ENCODE measurements at regions not wholly inside any gene's neighbourhood (a gene's known extent, or its start where the extent isn't known, plus 50 kb on each side); places are given as distances from the start of the nearest gene placed in this dataset.

DNA sequence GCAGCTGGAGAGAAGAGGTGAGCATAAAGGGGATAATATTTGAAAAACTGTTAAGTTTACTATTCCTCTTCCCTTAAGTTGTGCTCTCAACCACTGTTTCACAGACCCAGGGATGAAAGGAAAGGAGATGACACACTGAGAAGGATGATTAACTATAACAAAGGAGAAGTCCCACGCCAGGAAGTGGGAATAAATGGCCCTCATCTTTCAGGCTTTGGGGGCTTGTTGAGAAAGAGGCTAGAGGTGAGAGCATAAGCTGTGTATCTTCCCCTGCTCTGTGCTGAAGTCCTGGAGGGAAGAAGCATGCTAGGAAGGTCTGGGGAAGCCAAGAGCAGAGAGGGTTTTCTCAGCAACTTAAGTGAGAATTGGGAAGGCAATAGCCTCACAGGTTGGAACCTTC is 399.1 kb upstream of the ATP5MC3 start:
- ChIA-PET POLR2A (no interaction called here), CTCF (no interaction called here)
- no peak for DNase-seq (ENCODE audit: low read depth, low spot score)
- no peak overlapping the region for H3K4me3 ChIP-seq (ENCODE audit: low read depth, low read length)
- TF ChIP-seq, protein P1, sequence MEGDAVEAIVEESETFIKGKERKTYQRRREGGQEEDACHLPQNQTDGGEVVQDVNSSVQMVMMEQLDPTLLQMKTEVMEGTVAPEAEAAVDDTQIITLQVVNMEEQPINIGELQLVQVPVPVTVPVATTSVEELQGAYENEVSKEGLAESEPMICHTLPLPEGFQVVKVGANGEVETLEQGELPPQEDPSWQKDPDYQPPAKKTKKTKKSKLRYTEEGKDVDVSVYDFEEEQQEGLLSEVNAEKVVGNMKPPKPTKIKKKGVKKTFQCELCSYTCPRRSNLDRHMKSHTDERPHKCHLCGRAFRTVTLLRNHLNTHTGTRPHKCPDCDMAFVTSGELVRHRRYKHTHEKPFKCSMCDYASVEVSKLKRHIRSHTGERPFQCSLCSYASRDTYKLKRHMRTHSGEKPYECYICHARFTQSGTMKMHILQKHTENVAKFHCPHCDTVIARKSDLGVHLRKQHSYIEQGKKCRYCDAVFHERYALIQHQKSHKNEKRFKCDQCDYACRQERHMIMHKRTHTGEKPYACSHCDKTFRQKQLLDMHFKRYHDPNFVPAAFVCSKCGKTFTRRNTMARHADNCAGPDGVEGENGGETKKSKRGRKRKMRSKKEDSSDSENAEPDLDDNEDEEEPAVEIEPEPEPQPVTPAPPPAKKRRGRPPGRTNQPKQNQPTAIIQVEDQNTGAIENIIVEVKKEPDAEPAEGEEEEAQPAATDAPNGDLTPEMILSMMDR (IDR thresholded peaks at IDR 0.05; ENCODE audit: insufficient read depth, low read length, missing control alignments) = no peak

DNA sequence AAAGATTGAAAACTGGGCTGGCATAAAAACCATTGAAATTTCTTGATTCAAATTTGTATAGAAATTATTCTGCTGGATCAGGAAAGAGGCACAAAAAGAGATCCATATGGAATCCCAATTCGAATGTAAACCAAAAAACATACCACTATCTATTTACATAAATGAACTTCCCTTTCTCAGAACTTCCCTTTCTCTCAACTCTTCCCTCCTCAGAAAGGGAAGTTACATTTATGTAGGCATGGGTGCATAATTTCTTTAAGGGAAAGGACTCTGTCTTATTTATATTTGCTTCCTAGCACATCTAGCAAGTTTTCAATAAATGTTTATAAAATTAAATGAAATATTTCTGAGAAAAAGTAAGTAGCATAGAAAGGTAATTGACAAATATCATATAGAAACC is 398.1 kb upstream of the ATP5MC3 start:
- CTCF ChIA-PET = no interaction called here
- POLR2A ChIA-PET = no interaction called here

DNA sequence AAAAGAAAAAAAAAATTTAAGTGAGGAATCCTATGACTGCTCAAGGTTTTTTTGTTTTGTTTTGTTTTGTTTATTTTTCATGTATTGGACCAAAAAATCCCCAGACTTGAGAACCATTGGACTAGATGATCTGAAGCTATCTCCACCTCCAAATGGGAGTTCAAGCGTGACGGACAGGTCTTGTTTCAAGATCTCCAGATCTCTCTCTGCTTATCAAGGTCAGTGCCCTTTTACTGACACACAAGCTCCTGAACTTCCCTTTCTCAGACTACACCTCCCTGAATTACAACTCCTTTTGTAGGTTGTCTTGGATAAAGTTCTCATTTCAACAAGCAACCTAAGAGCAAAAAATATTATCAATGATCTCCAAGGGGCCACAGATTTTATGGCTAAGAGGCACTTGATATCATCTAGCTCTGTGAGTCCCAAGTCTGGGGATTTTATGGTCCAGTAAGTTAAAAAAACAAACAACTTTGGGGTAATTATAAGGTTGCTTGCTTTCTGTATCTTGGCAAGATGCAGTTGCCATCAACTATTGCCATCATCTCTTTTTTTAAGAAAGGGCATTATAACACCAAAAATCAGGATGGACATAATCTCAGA is 396.0 kb upstream of the ATP5MC3 start:
- TF ChIP-seq, protein P1 (IDR thresholded peaks at IDR 0.05; ENCODE audit: insufficient read depth, low read length, missing control alignments) = no peak
- H3K4me3 ChIP-seq (ENCODE audit: low read depth, low read length) = no peak overlapping the region
- CTCF ChIA-PET = interaction anchor here (0.7 kb wide), 1 partner anchor 157 kb away, joined by 3 read pairs; no protein-coding TSS in a partner anchor
- no peak for DNase-seq (ENCODE audit: low read depth, low spot score)
- POLR2A ChIA-PET = no interaction called here

More for the DNA sequence above, 398.1 kb upstream of the ATP5MC3 start:
- DNase-seq (ENCODE audit: low read depth, low spot score) = no peak
- H3K4me3 ChIP-seq (ENCODE audit: low read depth, low read length) = no peak overlapping the region
- TF ChIP-seq, protein P1 (IDR thresholded peaks at IDR 0.05; ENCODE audit: insufficient read depth, low read length, missing control alignments) = no peak

DNA sequence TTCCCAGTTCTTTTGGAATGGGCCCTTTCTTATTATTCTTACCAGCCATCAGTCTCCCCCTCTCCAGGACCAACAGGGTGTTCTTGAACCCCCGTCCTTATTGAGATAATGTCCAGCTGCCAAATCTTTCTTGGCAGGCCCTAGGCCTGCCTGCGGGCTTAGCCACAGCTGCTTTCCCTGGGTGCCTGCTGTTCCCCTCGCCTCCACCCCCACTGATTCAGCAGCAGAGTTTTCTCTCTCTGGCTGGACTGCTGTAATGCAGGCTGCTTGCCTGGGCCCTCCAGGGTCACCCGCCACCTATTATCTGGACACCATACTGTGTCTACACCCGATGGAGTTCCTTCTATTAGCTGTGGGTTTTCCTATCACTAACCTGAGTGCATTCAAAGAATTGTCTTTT is 395.4 kb upstream of the ATP5MC3 start:
- ChIA-PET CTCF (interaction anchor here (0.7 kb wide), 1 partner anchor 157 kb away, joined by 3 read pairs; no protein-coding TSS in a partner anchor), POLR2A (no interaction called here)
- no peak for DNase-seq (ENCODE audit: low read depth, low spot score)
- TF ChIP-seq, protein P1 (IDR thresholded peaks at IDR 0.05; ENCODE audit: insufficient read depth, low read length, missing control alignments) = no peak
- no peak overlapping the region for H3K4me3 ChIP-seq (ENCODE audit: low read depth, low read length)

DNA sequence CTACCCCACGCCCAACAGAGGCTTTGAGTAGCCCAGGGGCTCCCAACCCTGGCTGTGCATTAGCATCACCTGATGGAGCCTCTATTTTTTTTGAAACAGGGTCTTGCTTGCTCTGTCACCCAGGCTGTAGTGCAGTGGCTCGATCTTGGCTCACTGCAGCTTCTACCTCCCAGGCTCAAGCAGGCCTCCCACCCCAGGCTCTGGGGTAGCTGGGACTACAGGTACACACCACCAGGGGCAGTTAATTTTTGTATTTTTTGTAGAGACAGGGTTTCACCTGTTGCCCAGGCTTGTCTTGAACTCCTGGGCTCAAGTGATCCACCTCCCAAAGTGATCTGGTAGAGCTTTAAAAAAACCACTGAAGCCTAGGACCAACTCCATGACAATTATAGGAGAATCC is 394.8 kb upstream of the ATP5MC3 start:
- ChIA-PET POLR2A (no interaction called here), CTCF (no interaction called here)
- DNase-seq (ENCODE audit: low read depth, low spot score) = no peak
- TF ChIP-seq, protein P1 (IDR thresholded peaks at IDR 0.05; ENCODE audit: insufficient read depth, low read length, missing control alignments) = no peak
- H3K4me3 ChIP-seq (ENCODE audit: low read depth, low read length) = no peak overlapping the region

DNA sequence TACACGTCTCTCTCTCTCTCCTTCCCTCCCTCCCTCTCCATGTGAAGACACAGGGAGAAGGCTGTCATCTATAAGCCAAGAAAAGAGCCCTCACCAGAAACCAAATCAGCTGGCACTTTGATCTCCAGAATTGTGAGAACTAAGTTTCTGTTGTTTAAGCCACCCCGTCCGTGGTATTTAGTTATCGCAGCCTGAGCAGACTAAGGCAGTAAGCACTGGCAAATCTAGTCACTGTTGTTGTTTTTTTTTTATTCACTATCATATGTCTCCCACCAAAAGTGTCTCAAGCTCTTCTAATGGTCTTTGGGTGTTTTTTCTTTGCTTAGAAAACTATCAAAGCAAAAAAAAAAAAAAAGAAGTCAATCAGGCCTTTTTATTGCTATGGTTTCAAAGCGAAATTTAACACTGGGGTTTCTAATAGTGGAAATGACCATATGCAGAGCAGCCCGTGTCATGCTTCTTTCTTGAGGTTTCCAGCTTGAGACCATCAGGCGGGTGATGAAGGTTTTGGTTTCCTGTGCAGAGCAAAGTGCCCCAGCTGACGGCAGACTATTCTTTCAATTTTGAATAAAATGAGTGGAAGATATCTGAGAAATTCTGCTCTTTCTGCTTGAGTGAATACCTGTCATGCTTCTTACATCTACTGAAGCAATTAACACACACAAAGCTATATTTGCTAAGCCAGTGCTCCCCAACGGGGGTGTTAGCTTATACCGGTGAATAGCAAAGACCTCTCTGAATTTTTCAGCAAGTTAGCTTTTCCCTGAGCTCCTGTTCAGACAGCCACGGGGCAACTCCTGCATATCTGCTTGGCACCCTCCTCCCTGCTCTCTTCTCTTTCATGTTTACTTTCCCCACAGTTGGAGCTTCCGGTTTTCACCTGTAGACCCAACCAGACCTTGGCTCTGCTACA is 394.1 kb upstream of the ATP5MC3 start:
- H3K4me3 ChIP-seq (ENCODE audit: low read depth, low read length) = no peak overlapping the region
- ChIA-PET POLR2A (no interaction called here), CTCF (interaction anchor here (0.7 kb wide), 2 partner anchors 8 to 157 kb away, joined by 3 read pairs; no protein-coding TSS in a partner anchor)
- DNase-seq (ENCODE audit: low read depth, low spot score) = no peak
- TF ChIP-seq, protein P1 (IDR thresholded peaks at IDR 0.05; ENCODE audit: insufficient read depth, low read length, missing control alignments) = no peak

Data from AG04449 (cell line).